ENCODE measurements at regions not wholly inside any gene's neighbourhood (a gene's known extent, or its start where the extent isn't known, plus 50 kb on each side); places are given as distances from the start of the nearest gene placed in this dataset.

GRCh38 chr2:235146206-235146605, 194.4 kb downstream of the SH3BP4 start:
- ATAC-seq (ENCODE audit: low read depth) (no peak), DNase-seq (no peak)
- Mint-ChIP-seq H3K36me3 (ENCODE audit: low read depth) (no peaks in the 10 kb centered on the region), H3K4me1 (no peaks in the 10 kb centered on the region), H3K27me3 (peaks cover 8% of the 10 kb centered on the region), H3K9me3 (peaks cover 2% of the 10 kb centered on the region), H3K27ac (no peak overlapping the region), H3K4me3 (no peak overlapping the region)
- TF ChIP-seq, protein P1, sequence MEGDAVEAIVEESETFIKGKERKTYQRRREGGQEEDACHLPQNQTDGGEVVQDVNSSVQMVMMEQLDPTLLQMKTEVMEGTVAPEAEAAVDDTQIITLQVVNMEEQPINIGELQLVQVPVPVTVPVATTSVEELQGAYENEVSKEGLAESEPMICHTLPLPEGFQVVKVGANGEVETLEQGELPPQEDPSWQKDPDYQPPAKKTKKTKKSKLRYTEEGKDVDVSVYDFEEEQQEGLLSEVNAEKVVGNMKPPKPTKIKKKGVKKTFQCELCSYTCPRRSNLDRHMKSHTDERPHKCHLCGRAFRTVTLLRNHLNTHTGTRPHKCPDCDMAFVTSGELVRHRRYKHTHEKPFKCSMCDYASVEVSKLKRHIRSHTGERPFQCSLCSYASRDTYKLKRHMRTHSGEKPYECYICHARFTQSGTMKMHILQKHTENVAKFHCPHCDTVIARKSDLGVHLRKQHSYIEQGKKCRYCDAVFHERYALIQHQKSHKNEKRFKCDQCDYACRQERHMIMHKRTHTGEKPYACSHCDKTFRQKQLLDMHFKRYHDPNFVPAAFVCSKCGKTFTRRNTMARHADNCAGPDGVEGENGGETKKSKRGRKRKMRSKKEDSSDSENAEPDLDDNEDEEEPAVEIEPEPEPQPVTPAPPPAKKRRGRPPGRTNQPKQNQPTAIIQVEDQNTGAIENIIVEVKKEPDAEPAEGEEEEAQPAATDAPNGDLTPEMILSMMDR (IDR thresholded peaks at IDR 0.05) = no peak
- CTCF ChIA-PET = no interaction called here
- POLR2A ChIA-PET = no interaction called here
- intact Hi-C loops (cut with micrococcal nuclease) = no loop called here

- H3K9me3 Mint-ChIP-seq = peaks cover 2% of the 10 kb centered on the region
- DNase-seq = no peak
- CTCF ChIA-PET = no interaction called here
These were observed 195.2 kb downstream of the SH3BP4 start for GRCh38 chr2:235146871-235147565.

GRCh38 chr2:235148201-235149170, 196.7 kb downstream of the SH3BP4 start:
- H3K4me3 Mint-ChIP-seq = no peak overlapping the region
- H3K4me1 Mint-ChIP-seq = no peaks in the 10 kb centered on the region
- intact Hi-C loops (cut with micrococcal nuclease) = no loop called here
- H3K27me3 Mint-ChIP-seq = peaks cover 13% of the 10 kb centered on the region
- no peaks in the 10 kb centered on the region for H3K36me3 Mint-ChIP-seq (ENCODE audit: low read depth)
- H3K27ac Mint-ChIP-seq = no peak overlapping the region
- TF ChIP-seq, protein P1 (IDR thresholded peaks at IDR 0.05) = no peak
- POLR2A ChIA-PET = no interaction called here
- DNase-seq (no peak), ATAC-seq (ENCODE audit: low read depth) (no peak)
- peaks cover 2% of the 10 kb centered on the region for H3K9me3 Mint-ChIP-seq
- CTCF ChIA-PET = no interaction called here

More at GRCh38 chr2:235146871-235147565, 195.2 kb downstream of the SH3BP4 start:
- POLR2A ChIA-PET = no interaction called here
- ATAC-seq (ENCODE audit: low read depth) = no peak
- Mint-ChIP-seq H3K4me3 (no peak overlapping the region), H3K4me1 (no peaks in the 10 kb centered on the region), H3K27me3 (peaks cover 8% of the 10 kb centered on the region), H3K36me3 (ENCODE audit: low read depth) (no peaks in the 10 kb centered on the region), H3K27ac (no peak overlapping the region)
- TF ChIP-seq, protein P1 (IDR thresholded peaks at IDR 0.05) = no peak
- intact Hi-C loops (cut with micrococcal nuclease) = no loop called here

DNA sequence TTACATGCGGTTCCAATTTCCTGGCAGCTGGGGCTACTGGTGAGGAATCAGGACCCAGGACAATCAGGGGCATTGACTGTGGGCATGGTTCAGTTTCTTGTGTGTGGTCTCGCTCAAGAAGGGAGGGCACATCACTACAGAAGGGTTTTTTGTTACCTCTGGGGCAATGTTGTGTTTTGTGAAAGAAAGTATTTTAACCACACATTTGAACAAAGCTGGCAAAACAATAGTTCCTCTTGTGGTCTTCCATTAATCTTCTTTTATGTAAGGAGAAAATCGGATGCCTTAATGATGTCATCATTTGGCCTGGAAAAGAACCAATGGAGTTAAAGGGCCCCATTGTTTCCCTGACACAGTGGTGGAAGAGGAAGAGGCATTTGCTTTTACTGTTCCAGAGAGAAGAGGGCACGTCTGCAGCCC, 197.4 kb downstream of the SH3BP4 start:
- CTCF ChIA-PET = interaction anchor here (0.6 kb wide), 1 partner anchor 73 kb away, joined by 3 read pairs; no protein-coding TSS in a partner anchor
- no peak for ATAC-seq (ENCODE audit: low read depth)
- no peaks in the 10 kb centered on the region for H3K4me1 Mint-ChIP-seq
- H3K27ac Mint-ChIP-seq = no peak overlapping the region
- intact Hi-C loops (cut with micrococcal nuclease) = no loop called here
- H3K36me3 Mint-ChIP-seq (ENCODE audit: low read depth) = no peaks in the 10 kb centered on the region
- H3K9me3 Mint-ChIP-seq = peaks cover 2% of the 10 kb centered on the region
- no peak for DNase-seq
- POLR2A ChIA-PET = no interaction called here
- TF ChIP-seq, protein P1 (IDR thresholded peaks at IDR 0.05) = no peak
- H3K4me3 Mint-ChIP-seq = no peak overlapping the region
- peaks cover 11% of the 10 kb centered on the region for H3K27me3 Mint-ChIP-seq

DNA sequence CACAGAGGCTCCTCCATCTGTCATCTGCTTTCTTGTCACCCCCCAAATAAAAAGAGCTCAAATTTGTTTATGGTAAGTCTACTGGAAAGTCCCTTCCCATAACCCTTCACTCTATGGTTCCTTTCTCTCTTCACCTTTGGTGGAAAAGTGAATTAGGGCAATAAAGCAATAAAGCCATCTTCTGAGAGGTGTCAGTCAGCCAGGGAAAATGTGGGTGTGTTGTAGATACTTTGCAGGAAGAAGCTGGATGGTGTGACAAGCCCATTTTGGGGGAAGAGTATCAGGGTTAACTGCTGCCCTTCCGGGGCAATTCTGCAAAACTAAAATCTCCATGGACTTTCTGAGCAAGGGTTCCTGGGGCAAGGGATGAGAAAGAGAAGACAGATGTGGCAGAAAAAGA, 197.9 kb downstream of the SH3BP4 start:
- CTCF ChIA-PET = interaction anchor here (0.6 kb wide), 1 partner anchor 72 kb away, joined by 3 read pairs; no protein-coding TSS in a partner anchor

More for the DNA sequence above, 197.9 kb downstream of the SH3BP4 start:
- Mint-ChIP-seq H3K4me3 (no peak overlapping the region), H3K4me1 (no peaks in the 10 kb centered on the region), H3K27me3 (peaks cover 13% of the 10 kb centered on the region), H3K9me3 (peaks cover 2% of the 10 kb centered on the region), H3K27ac (no peak overlapping the region), H3K36me3 (ENCODE audit: low read depth) (no peaks in the 10 kb centered on the region)
- ATAC-seq (ENCODE audit: low read depth) (no peak), DNase-seq (no peak)
- TF ChIP-seq, protein P1 (IDR thresholded peaks at IDR 0.05) = no peak
- intact Hi-C loops (cut with micrococcal nuclease) = no loop called here
- POLR2A ChIA-PET = no interaction called here
